Panc1 (cell line): ENCODE measurements at regions not wholly inside any gene's neighbourhood (a gene's known extent, or its start where the extent isn't known, plus 50 kb on each side); places are given as distances from the start of the nearest gene placed in this dataset.

Experiments
- ATAC-seq: fragments of 200-7000 bp; cut with Tn5 transposase; 2 replicates; pipeline ENCODE4 v1.9.1; 2020; ENCODE audit warnings: mild to moderate bottlenecking, moderate library complexity
- BruUV-seq: library from RNA; stranded (reverse); fragments of 400-500 nt; replicated peaks from 2 replicates; lab custom pipeline; 2021; lab: Mats Ljungman, UMichigan
- CTCF ChIA-PET: fragments of 300-600 bp; sonication (Branson Sonifier 250); formaldehyde crosslinking; loops from one replicate; lab custom pipeline; 2022; ENCODE audit warnings: antibody characterized with exemption; lab: Charles Lee
- POLR2A ChIA-PET: fragments of 300-600 bp; sonication (Branson Sonifier 250); formaldehyde crosslinking; loops from one replicate; lab custom pipeline; 2022; ENCODE audit warnings: antibody characterized with exemption; lab: Charles Lee
- DNase-seq: peaks from one replicate; pipeline ENCODE4 v3.0.0-alpha.2; 2010; ENCODE audit warnings: low read depth, low spot score
- H3K27ac ChIP-seq: 2 replicates; pipeline ENCODE4 v1.5.1; 2011; ENCODE audit warnings: mild to moderate bottlenecking, low read length, inconsistent platforms
- H3K27me3 ChIP-seq: fragments of 200-500 bp; sonication (Bioruptor generic); 2 replicates; pipeline ENCODE4 v1.6.0; 2014; ENCODE audit warnings: low read length, inconsistent platforms; ENCODE audit not compliant: control insufficient read depth, insufficient read depth
- H3K36me3 ChIP-seq: fragments of 200-500 bp; sonication (Bioruptor generic); 2 replicates; pipeline ENCODE4 v1.5.1; 2014; ENCODE audit warnings: inconsistent platforms, mild to moderate bottlenecking, low read length, moderate library complexity; ENCODE audit not compliant: control insufficient read depth, insufficient read depth
- H3K4me1 ChIP-seq: 2 replicates; pipeline ENCODE4 v1.5.1; 2011; ENCODE audit warnings: inconsistent platforms, mild to moderate bottlenecking, low read length, moderate library complexity; ENCODE audit not compliant: control insufficient read depth, insufficient read depth
- H3K4me3 ChIP-seq, 2 experiments: 2 replicates each; pipeline ENCODE4 v1.5.1; 2011 to 2012; ENCODE audit warnings: low read depth in 2 of 2, low read length in 2 of 2, mild to moderate bottlenecking in 2 of 2, inconsistent platforms in 1 of 2, moderate library complexity in 1 of 2
- H3K9me3 ChIP-seq: fragments of 200-500 bp; sonication (Bioruptor generic); 2 replicates; pipeline ENCODE4 v1.5.1; 2014; ENCODE audit warnings: low read depth, mild to moderate bottlenecking, inconsistent platforms, low read length, moderate library complexity; ENCODE audit not compliant: control insufficient read depth, insufficient read depth
- CTCF ChIP-seq: fragments of 450-650 bp; IDR thresholded peaks from 2 replicates; pipeline ENCODE4 v1.5.1; 2017; ENCODE audit warnings: mild to moderate bottlenecking
- POLR2AphosphoS5 ChIP-seq: IDR thresholded peaks from 2 replicates; pipeline ENCODE4 v1.6.1; 2012; ENCODE audit warnings: mild to moderate bottlenecking, low read depth, low read length, moderate library complexity
- SIN3A ChIP-seq: IDR thresholded peaks from 2 replicates; pipeline ENCODE4 v1.6.1; 2012; ENCODE audit warnings: low read depth, mild to moderate bottlenecking, low read length, moderate library complexity, borderline replicate concordance; ENCODE audit not compliant: insufficient read depth
- TCF7L2 ChIP-seq: IDR thresholded peaks from 2 replicates; pipeline ENCODE4 v1.6.1; 2011; ENCODE audit warnings: mild to moderate bottlenecking, low read depth, low read length, inconsistent platforms
- in situ Hi-C: cut with HindIII; loops from 2 replicates; pipeline ENCODE4 v1.10.0; 2016; ENCODE audit warnings: low sequenced_read_pairs, low pct_unique_long_range_greater_than_20kb
- intact Hi-C: fragments of 100-400 bp; cut with micrococcal nuclease; formaldehyde crosslinking; loops from one replicate; pipeline ENCODE4 v1.10.0; 2022; ENCODE audit not compliant: unreplicated experiment
- TF ChIP-seq, protein P1 (sequence below), 2 experiments: IDR thresholded peaks; 2 replicates each; pipeline ENCODE4 v1.6.1; 2011 to 2012; ENCODE audit warnings: low read depth in 2 of 2, control low read depth in 1 of 2, low read length in 1 of 2, mild to moderate bottlenecking in 1 of 2, moderate library complexity in 1 of 2; ENCODE audit not compliant: insufficient read depth in 1 of 2

DNA sequence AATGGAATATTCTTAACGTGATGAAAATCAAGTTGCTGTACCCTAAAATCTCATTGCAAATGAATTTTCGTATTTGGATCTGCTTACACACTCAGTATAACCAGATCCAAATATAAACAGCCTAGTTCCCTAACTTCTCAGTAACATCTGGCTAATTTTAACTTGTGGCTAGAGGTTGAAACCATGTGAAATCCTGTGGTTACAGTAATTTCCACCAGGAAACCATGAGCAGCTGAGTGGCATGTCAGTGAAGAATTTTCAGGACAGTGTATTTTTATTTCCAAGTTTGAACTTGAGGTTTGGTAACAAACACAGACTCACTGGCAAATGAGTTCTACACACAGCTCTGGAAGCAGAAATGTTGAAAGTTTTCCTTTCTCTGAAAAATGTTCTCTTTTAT is 754.1 kb downstream of the NR2F2 start:
- no peak for ATAC-seq
- in situ Hi-C loops = no loop called here
- ChIA-PET CTCF (interaction anchor here (0.6 kb wide), 1 partner anchor 735 kb away, joined by 3 read pairs; no protein-coding TSS in a partner anchor), POLR2A (no interaction called here)
- intact Hi-C loops = no loop called here
- Histone ChIP-seq H3K4me1 (no peaks in the 10 kb centered on the region), H3K27ac (no peak overlapping the region), H3K27me3 (no peaks in the 10 kb centered on the region), H3K4me3 (no peak overlapping the region), H3K9me3 (no peaks in the 10 kb centered on the region), H3K36me3 (no peaks in the 10 kb centered on the region)
- TF ChIP-seq POLR2AphosphoS5 (no peak), CTCF (no peak), SIN3A (no peak), TCF7L2 (no peak)
- TF ChIP-seq, protein P1, sequence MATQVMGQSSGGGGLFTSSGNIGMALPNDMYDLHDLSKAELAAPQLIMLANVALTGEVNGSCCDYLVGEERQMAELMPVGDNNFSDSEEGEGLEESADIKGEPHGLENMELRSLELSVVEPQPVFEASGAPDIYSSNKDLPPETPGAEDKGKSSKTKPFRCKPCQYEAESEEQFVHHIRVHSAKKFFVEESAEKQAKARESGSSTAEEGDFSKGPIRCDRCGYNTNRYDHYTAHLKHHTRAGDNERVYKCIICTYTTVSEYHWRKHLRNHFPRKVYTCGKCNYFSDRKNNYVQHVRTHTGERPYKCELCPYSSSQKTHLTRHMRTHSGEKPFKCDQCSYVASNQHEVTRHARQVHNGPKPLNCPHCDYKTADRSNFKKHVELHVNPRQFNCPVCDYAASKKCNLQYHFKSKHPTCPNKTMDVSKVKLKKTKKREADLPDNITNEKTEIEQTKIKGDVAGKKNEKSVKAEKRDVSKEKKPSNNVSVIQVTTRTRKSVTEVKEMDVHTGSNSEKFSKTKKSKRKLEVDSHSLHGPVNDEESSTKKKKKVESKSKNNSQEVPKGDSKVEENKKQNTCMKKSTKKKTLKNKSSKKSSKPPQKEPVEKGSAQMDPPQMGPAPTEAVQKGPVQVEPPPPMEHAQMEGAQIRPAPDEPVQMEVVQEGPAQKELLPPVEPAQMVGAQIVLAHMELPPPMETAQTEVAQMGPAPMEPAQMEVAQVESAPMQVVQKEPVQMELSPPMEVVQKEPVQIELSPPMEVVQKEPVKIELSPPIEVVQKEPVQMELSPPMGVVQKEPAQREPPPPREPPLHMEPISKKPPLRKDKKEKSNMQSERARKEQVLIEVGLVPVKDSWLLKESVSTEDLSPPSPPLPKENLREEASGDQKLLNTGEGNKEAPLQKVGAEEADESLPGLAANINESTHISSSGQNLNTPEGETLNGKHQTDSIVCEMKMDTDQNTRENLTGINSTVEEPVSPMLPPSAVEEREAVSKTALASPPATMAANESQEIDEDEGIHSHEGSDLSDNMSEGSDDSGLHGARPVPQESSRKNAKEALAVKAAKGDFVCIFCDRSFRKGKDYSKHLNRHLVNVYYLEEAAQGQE (IDR thresholded peaks at IDR 0.05; ENCODE audit: insufficient read depth in 1 of 2, low read depth in 2 of 2, low read length in 1 of 2) = no peak
- DNase-seq = no peak
- BruUV-seq = no TSS peak

- ChIA-PET POLR2A (no interaction called here), CTCF (no interaction called here)
- DNase-seq (no peak), ATAC-seq (no peak)
- TF ChIP-seq CTCF (no peak), TCF7L2 (no peak), SIN3A (no peak), POLR2AphosphoS5 (no peak)
- TF ChIP-seq, protein P1 (IDR thresholded peaks at IDR 0.05; ENCODE audit: insufficient read depth in 1 of 2, low read depth in 2 of 2, low read length in 1 of 2) = no peak
- H3K36me3 ChIP-seq = no peaks in the 10 kb centered on the region
- no TSS peak for BruUV-seq
- H3K4me3 ChIP-seq = no peak overlapping the region
- intact Hi-C loops (no loop called here), in situ Hi-C loops (no loop called here)
- H3K4me1 ChIP-seq = no peaks in the 10 kb centered on the region
- H3K9me3 ChIP-seq = no peaks in the 10 kb centered on the region
- no peaks in the 10 kb centered on the region for H3K27me3 ChIP-seq
- H3K27ac ChIP-seq = no peak overlapping the region
These were observed 755.2 kb downstream of the NR2F2 start for GRCh38 chr15:97085731-97086130.
